ENCODE measurements at regions not wholly inside any gene's neighbourhood (a gene's known extent, or its start where the extent isn't known, plus 50 kb on each side); places are given as distances from the start of the nearest gene placed in this dataset.

GRCh38 chr18:25647404-25647803 is 295.4 kb upstream of the ZNF521 start:
- no peak for DNase-seq (ENCODE audit: low spot score)

- DNase-seq (ENCODE audit: low spot score) = no peak
Observed at GRCh38 chr18:25646971-25647370, 295.0 kb upstream of the ZNF521 start.

DNA sequence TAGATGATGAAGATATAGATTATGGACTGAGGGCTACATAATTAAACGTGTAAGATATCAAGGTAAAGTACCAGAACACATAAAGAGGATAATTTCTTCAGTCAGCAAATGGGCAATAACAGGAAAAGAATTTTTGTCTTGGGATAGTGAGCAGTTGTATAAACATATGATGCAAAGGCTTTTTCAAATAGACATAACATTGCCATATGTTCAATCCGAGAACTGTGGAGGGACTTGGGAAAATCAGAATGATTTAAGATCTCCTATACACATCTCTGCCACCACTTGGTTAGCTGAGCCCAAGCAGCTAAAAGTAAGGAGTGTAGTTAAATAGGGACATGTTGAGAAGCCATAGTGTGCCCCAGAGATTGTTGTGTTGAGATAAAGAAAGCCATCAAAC is 287.6 kb upstream of the ZNF521 start:
- no peak for DNase-seq (ENCODE audit: low spot score)

DNA sequence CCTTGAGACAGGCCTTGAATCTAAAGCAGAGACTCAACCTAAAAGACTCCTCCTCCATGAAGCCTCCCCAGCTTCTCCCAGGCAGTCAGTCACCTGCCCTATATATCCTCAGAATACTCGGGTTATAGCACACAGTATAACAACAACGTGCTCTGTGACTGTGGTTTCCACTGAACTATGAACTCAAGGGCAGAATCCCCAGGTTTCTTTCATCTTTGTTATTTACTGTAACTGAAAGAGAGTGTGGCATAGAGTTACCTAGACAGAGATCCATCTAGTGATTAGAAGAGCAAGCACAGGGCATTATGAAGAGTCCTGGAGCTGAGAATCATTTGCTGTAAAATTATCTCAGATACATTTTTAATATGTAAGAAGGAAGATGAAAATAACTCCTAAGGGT is 281.6 kb upstream of the ZNF521 start:
- DNase-seq (ENCODE audit: low spot score) = no peak

DNA sequence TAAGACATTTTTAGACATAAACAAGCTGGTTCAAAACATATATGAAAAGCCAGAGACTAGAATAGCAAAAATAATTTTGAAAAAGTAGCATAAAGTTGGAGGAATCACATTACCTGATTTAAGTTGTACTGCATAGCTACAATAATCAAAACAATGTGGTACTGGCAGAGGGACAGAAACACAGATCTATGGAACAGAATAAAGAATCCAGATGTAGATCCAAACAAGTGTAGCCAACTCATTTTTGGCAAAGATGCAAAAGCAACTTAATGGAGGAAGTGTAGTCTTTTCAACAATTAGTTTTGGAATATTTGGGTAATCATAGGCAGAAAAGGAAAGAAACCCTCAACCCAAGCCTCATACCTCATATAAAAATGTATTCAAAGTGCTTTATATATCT is 278.7 kb upstream of the ZNF521 start:
- no peak for DNase-seq (ENCODE audit: low spot score)

DNA sequence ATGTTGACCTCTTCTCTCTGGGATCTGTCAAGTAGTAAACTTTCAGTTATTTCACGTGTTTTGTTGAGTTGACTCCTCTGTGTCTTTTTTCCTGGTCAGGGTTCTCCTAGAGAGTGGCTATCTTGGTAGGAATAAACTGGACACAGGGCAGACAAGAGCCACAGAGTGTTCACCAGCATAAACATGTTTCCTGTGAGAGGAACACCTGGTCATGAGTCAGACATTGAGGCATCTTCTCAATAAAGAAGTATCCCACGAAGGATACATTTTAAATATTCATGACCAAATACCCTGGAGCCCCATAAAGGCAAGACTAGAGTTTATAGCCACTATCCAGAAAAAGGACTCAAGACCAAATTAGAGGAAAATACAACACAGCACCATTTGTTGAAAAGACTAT is 269.7 kb upstream of the ZNF521 start:
- no peak for DNase-seq (ENCODE audit: low spot score)

GRCh38 chr18:25621144-25621543 is 269.2 kb upstream of the ZNF521 start:
- no peak for DNase-seq (ENCODE audit: low spot score)

DNA sequence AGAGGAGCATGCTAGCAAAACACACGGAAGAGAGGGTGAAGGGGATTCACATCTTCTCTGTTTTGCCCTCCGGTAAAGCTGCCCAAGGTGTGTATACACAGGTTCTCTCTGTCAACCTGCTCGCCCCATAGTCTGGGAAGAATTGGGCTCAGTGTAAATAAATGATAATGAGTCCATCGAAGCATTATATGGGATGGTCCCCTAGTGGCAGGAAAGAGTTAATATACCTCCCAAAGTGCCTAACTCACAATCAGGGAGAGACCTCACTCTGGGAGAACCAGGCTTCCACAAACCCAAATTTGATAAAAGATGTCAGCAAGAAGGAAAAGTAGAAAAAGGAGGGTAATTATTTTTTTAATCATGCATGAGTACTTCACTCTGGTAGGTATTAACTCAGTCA is 262.2 kb upstream of the ZNF521 start:
- DNase-seq (ENCODE audit: low spot score) = no peak

GRCh38 chr18:25612466-25612865 is 260.5 kb upstream of the ZNF521 start:
- no peak for DNase-seq (ENCODE audit: low spot score)

DNA sequence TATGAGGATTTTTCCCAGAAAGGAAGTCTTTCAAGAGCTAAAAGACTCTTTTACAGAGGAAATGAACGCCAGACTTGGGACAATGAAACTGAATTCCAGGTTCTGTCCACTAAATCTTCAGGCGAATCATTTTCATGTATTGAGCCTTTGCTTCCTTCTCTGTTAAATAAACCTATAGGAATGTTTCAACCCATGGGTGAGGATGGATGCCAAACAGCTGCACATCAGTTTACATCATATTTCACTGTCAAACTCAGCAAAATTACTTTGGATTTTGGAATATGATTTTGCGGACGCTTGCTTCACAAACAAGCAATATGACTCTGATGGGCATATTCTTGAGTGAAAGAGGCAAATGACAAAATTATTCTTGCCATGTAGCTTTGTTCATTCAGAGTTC is 256.1 kb upstream of the ZNF521 start:
- no peak for DNase-seq (ENCODE audit: low spot score)

GRCh38 chr18:25604894-25605597 is 253.1 kb upstream of the ZNF521 start:
- DNase-seq (ENCODE audit: low spot score) = no peak

DNA sequence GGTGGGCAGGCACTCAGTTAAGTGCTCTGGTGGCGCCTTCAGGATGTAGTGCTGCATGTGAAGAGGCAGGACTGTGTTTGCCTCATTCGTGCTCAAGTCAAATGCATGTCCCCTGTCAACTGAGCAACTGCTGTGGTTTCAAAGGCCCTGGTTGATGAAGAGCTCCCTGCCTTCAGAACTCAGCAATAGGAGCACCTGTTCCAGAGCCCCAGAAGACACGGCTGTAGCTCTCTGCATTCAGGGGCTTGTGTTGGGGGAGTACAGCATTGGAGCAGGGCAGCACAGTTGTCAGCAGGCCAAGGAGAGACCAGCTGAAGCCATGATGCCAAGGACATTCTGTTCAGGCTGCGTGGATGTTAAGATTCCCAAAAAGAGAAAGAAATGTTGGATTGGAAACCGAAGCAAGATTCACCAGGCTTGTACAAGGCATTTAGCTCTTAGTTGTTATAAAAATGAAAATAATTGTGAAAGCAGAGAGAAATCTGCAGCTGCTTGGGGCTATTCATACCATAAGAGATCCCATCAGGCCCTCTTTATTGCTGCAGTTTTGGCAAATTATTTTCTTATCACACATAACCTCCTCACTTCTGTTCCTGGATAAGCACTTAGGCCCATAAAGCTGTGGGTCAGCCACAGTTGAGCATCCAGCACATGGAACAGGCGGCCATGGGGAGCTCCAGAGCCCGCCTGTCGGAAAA is 252.4 kb upstream of the ZNF521 start:
- no peak for DNase-seq (ENCODE audit: low spot score)

- no peak for DNase-seq (ENCODE audit: low spot score)
Observed at GRCh38 chr18:25599443-25599842, 247.5 kb upstream of the ZNF521 start.

DNA sequence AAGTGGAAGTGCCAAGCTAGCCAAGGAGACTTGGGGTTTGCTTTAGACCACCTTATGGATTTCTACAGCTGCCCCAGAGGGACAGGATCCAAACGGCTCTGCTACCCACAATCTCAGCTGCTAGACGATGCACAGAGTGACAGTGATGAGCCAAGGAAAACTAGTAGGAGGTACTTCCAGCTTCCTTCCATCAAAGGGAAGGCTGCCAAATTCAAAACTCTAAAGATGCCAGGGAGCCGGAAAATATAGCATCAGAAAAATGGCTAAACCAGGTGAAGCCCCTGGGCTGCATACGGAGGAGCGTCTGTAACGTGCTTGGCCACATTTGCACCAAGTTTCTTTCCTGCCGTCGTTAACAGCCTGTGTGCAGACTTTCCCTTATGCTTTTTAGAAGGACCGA is 245.5 kb upstream of the ZNF521 start:
- no peak for DNase-seq (ENCODE audit: low spot score)

GRCh38 chr18:25595274-25596060 is 243.5 kb upstream of the ZNF521 start:
- no peak for DNase-seq (ENCODE audit: low spot score)

- DNase-seq (ENCODE audit: low spot score) = no peak
Observed at GRCh38 chr18:25594351-25594750, 242.4 kb upstream of the ZNF521 start.

DNA sequence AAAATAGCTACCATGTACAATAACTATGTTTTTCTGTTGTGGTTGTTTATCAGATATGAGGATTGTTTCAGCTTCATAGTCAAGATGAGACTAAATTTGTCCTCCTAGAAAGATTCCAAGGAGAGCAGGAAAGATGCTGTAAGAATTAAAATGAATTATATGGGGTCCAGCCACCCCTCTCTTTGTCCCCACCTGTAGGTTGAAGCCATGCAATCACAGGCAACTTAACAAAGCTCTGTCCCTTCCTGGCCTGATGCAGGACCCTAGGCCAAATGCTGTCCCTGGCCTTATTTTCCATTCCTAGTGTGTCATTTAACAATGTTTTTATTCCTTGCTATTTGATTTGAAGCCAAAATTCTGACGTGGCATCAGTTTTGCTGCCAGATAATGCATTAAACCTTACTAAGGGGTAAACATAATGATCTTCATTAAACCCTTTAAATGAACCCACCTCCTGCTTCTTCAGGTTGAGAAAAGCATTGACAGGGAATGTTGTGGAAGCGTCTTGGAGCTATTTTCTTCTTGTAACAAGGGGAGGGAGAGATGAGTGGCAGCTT is 240.9 kb upstream of the ZNF521 start:
- no peak for DNase-seq (ENCODE audit: low spot score)

DNA sequence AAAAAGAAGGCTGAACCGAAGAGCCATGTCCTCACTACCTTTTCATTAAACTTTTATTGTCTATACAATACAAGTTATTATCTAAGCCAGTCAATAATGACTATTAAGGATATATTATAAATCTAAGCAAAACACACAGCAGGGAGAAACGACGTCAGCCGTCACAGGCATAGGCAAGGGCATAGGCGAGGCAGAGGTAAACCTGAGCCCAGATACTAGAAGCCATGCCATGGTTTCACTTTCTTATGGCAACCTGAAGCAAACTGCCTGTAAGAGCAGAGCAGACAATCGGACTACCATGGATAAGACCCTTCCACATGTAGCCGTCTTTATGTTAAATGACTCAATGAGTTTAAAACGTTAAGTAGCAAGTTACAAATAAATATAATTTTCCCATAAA is 238.5 kb upstream of the ZNF521 start:
- no peak for DNase-seq (ENCODE audit: low spot score)

DNA sequence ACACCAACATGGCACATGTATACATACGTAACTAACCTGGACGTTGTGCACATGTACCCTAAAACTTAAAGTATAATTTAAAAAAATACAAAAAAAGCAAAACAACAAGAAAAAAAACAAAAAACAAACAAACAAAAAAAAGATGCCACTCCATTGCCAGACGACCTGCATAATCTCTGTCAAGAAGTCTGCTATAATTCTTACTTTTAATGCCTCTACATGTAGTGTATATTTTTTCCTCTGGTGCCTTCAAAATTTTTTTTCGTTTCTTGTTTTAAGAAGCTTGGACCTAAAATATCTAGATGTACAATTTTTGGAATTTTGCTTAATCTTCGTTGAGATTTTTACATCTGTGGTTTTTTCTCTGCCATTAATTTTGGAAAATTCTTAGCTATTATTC is 235.6 kb upstream of the ZNF521 start:
- no peak for DNase-seq (ENCODE audit: low spot score)

GRCh38 chr18:25568986-25569385 is 217.0 kb upstream of the ZNF521 start:
- DNase-seq (ENCODE audit: low spot score) = no peak

GRCh38 chr18:25563816-25564683 is 212.1 kb upstream of the ZNF521 start:
- DNase-seq (ENCODE audit: low spot score) = no peak

DNA sequence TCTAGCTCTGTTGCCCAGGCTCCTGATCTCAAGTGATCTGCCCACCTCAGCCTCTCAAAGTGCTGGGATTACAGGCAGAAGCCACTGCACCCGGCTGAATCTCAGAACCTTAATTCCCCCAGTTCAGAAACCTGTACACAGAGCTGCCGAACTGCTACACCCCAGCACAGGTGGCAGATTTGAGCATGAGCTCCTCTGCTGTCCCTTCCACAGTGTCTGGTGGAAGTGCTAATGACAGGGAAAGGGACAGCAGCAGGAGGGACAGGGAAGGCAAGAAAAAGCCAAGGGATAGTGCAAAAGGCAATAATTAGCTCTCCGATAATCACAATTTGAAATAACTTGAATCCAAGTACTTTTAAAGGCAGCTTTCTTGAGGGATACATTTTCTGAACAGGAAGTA is 211.4 kb upstream of the ZNF521 start:
- DNase-seq (ENCODE audit: low spot score) = no peak
